MG63 (cell line): ENCODE measurements at regions not wholly inside any gene's neighbourhood (a gene's known extent, or its start where the extent isn't known, plus 50 kb on each side); places are given as distances from the start of the nearest gene placed in this dataset.

Experiments
- DNase-seq: peaks from one replicate; pipeline ENCODE4 v3.0.0-alpha.2; 2020
- H3K27me3 ChIP-seq: fragments of 250-450 bp; sonication (Bioruptor Pico); 2 replicates; pipeline ENCODE4 v1.5.1; 2020; ENCODE audit warnings: mild to moderate bottlenecking, moderate library complexity
- H3K36me3 ChIP-seq: fragments of 250-450 bp; sonication (Bioruptor Pico); 2 replicates; pipeline ENCODE4 v1.5.1; 2020; ENCODE audit warnings: mild to moderate bottlenecking, moderate library complexity
- H3K4me3 ChIP-seq: fragments of 250-450 bp; sonication (Bioruptor Pico); 2 replicates; pipeline ENCODE4 v1.5.1; 2020; ENCODE audit warnings: mild to moderate bottlenecking, moderate library complexity
- H3K9me3 ChIP-seq: fragments of 250-450 bp; sonication (Bioruptor Pico); 2 replicates; pipeline ENCODE4 v1.5.1; 2020; ENCODE audit warnings: mild to moderate bottlenecking, moderate library complexity

- H3K27me3 ChIP-seq, result no peaks in the 10 kb centered on the region
- H3K36me3 ChIP-seq, result no peaks in the 10 kb centered on the region
- no peaks in the 10 kb centered on the region for H3K9me3 ChIP-seq
- no peak overlapping the region for H3K4me3 ChIP-seq
- DNase-seq, result no peak
Measured at GRCh38 chr17:54237911-54238515, 415.3 kb downstream of the KIF2B start.

- Histone ChIP-seq H3K4me3 (no peak overlapping the region), H3K27me3 (no peaks in the 10 kb centered on the region), H3K9me3 (no peaks in the 10 kb centered on the region), H3K36me3 (no peaks in the 10 kb centered on the region)
- no peak for DNase-seq
Measured at GRCh38 chr17:54239291-54239690, 416.6 kb downstream of the KIF2B start.

- DNase-seq, result no peak
- Histone ChIP-seq H3K36me3 (no peaks in the 10 kb centered on the region), H3K9me3 (no peaks in the 10 kb centered on the region), H3K4me3 (no peak overlapping the region), H3K27me3 (no peaks in the 10 kb centered on the region)
Measured at GRCh38 chr17:54255696-54256095, 433.0 kb downstream of the KIF2B start.

GRCh38 chr17:54256401-54256929 is 433.7 kb downstream of the KIF2B start:
- DNase-seq, result no peak
- Histone ChIP-seq H3K27me3 (no peaks in the 10 kb centered on the region), H3K4me3 (no peak overlapping the region), H3K9me3 (no peaks in the 10 kb centered on the region), H3K36me3 (no peaks in the 10 kb centered on the region)

- no peaks in the 10 kb centered on the region for H3K9me3 ChIP-seq
- H3K4me3 ChIP-seq, result no peak overlapping the region
- H3K36me3 ChIP-seq, result no peaks in the 10 kb centered on the region
- no peak for DNase-seq
- no peaks in the 10 kb centered on the region for H3K27me3 ChIP-seq
Measured at GRCh38 chr17:54257440-54257839, 434.7 kb downstream of the KIF2B start.

GRCh38 chr17:54259476-54259875 is 436.7 kb downstream of the KIF2B start:
- DNase-seq, result no peak
- Histone ChIP-seq H3K27me3 (no peaks in the 10 kb centered on the region), H3K4me3 (no peak overlapping the region), H3K9me3 (no peaks in the 10 kb centered on the region), H3K36me3 (no peaks in the 10 kb centered on the region)

GRCh38 chr17:54261465-54261864 is 438.7 kb downstream of the KIF2B start:
- Histone ChIP-seq H3K9me3 (no peaks in the 10 kb centered on the region), H3K36me3 (no peaks in the 10 kb centered on the region), H3K27me3 (no peaks in the 10 kb centered on the region), H3K4me3 (no peak overlapping the region)
- no peak for DNase-seq

- no peak for DNase-seq
- Histone ChIP-seq H3K4me3 (no peak overlapping the region), H3K27me3 (no peaks in the 10 kb centered on the region), H3K9me3 (no peaks in the 10 kb centered on the region), H3K36me3 (no peaks in the 10 kb centered on the region)
Measured at GRCh38 chr17:54269881-54270280, 447.2 kb downstream of the KIF2B start.

GRCh38 chr17:54270499-54270898 is 447.8 kb downstream of the KIF2B start:
- no peaks in the 10 kb centered on the region for H3K36me3 ChIP-seq
- no peak for DNase-seq

GRCh38 chr17:54277868-54278267 is 455.1 kb downstream of the KIF2B start:
- Histone ChIP-seq H3K9me3 (no peaks in the 10 kb centered on the region), H3K36me3 (no peaks in the 10 kb centered on the region), H3K27me3 (no peaks in the 10 kb centered on the region; the same call in 1 of the 2 replicates), H3K4me3 (no peak overlapping the region)
- no peak for DNase-seq

More at GRCh38 chr17:54270499-54270898, 447.8 kb downstream of the KIF2B start:
- Histone ChIP-seq H3K9me3 (no peaks in the 10 kb centered on the region), H3K4me3 (no peak overlapping the region), H3K27me3 (no peaks in the 10 kb centered on the region; the same call in 1 of the 2 replicates)

- Histone ChIP-seq H3K4me3 (no peak overlapping the region), H3K27me3 (no peaks in the 10 kb centered on the region), H3K9me3 (no peaks in the 10 kb centered on the region), H3K36me3 (no peaks in the 10 kb centered on the region)
- no peak for DNase-seq
Measured at GRCh38 chr17:54280741-54281140, 458.0 kb downstream of the KIF2B start.

GRCh38 chr17:54282886-54283285 is 460.2 kb downstream of the KIF2B start:
- Histone ChIP-seq H3K9me3 (no peaks in the 10 kb centered on the region), H3K27me3 (no peaks in the 10 kb centered on the region), H3K36me3 (no peaks in the 10 kb centered on the region), H3K4me3 (no peak overlapping the region)
- no peak for DNase-seq

GRCh38 chr17:54307351-54307750 is 484.6 kb downstream of the KIF2B start:
- H3K36me3 ChIP-seq, result no peaks in the 10 kb centered on the region
- H3K4me3 ChIP-seq, result no peak overlapping the region
- H3K27me3 ChIP-seq, result peaks cover 3% of the 10 kb centered on the region
- no peaks in the 10 kb centered on the region for H3K9me3 ChIP-seq
- DNase-seq, result no peak

GRCh38 chr17:54324813-54325212 is 502.1 kb downstream of the KIF2B start:
- no peak for DNase-seq
- H3K4me3 ChIP-seq, result no peak overlapping the region
- no peaks in the 10 kb centered on the region for H3K27me3 ChIP-seq
- H3K9me3 ChIP-seq, result no peaks in the 10 kb centered on the region
- H3K36me3 ChIP-seq, result no peaks in the 10 kb centered on the region

GRCh38 chr17:54339731-54340130 is 517.0 kb downstream of the KIF2B start:
- no peak for DNase-seq
- H3K9me3 ChIP-seq, result no peaks in the 10 kb centered on the region
- no peaks in the 10 kb centered on the region for H3K27me3 ChIP-seq
- no peaks in the 10 kb centered on the region for H3K36me3 ChIP-seq
- no peak overlapping the region for H3K4me3 ChIP-seq

GRCh38 chr17:54347495-54347894 is 524.8 kb downstream of the KIF2B start:
- DNase-seq, result no peak
- Histone ChIP-seq H3K4me3 (no peak overlapping the region), H3K27me3 (no peaks in the 10 kb centered on the region), H3K36me3 (no peaks in the 10 kb centered on the region), H3K9me3 (no peaks in the 10 kb centered on the region)

GRCh38 chr17:54348234-54348633 is 525.5 kb downstream of the KIF2B start:
- no peaks in the 10 kb centered on the region for H3K36me3 ChIP-seq
- H3K4me3 ChIP-seq, result no peak overlapping the region
- no peak for DNase-seq
- H3K27me3 ChIP-seq, result no peaks in the 10 kb centered on the region
- H3K9me3 ChIP-seq, result no peaks in the 10 kb centered on the region

- H3K36me3 ChIP-seq, result no peaks in the 10 kb centered on the region
- no peaks in the 10 kb centered on the region for H3K27me3 ChIP-seq
- H3K4me3 ChIP-seq, result peak overlapping the region; percentile 16; the same call in 1 of the 2 replicates
- no peaks in the 10 kb centered on the region for H3K9me3 ChIP-seq
- peak; percentile 11 for DNase-seq
Measured at GRCh38 chr17:54353789-54354525, 531.2 kb downstream of the KIF2B start.
